ENCODE measurements at regions not wholly inside any gene's neighbourhood (a gene's known extent, or its start where the extent isn't known, plus 50 kb on each side); places are given as distances from the start of the nearest gene placed in this dataset.

DNA sequence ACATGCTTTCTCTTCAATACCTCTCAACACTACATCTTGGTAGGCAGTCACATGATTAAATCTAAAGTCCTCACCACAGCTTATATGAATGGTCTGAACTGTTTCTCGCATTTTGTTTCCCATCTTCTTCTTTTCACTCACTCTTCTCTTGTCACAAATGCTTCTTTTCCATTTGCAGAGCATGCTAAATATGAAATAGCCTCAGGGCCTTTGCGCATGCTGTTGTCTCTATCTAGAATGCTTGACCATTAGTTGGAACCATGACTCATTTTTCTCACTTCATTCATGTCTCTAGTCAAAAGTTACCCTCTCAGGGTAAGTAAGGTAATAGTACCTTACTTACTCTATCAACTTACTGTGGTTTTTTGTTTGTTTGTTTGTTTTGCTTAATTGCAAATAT, 239.7 kb downstream of the PTPRC start:
- TF ChIP-seq, protein P1, sequence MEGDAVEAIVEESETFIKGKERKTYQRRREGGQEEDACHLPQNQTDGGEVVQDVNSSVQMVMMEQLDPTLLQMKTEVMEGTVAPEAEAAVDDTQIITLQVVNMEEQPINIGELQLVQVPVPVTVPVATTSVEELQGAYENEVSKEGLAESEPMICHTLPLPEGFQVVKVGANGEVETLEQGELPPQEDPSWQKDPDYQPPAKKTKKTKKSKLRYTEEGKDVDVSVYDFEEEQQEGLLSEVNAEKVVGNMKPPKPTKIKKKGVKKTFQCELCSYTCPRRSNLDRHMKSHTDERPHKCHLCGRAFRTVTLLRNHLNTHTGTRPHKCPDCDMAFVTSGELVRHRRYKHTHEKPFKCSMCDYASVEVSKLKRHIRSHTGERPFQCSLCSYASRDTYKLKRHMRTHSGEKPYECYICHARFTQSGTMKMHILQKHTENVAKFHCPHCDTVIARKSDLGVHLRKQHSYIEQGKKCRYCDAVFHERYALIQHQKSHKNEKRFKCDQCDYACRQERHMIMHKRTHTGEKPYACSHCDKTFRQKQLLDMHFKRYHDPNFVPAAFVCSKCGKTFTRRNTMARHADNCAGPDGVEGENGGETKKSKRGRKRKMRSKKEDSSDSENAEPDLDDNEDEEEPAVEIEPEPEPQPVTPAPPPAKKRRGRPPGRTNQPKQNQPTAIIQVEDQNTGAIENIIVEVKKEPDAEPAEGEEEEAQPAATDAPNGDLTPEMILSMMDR (IDR thresholded peaks at IDR 0.05) = no peak
- Histone ChIP-seq H3K4me1 (no peaks in the 10 kb centered on the region), H3K27me3 (no peaks in the 10 kb centered on the region)

DNA sequence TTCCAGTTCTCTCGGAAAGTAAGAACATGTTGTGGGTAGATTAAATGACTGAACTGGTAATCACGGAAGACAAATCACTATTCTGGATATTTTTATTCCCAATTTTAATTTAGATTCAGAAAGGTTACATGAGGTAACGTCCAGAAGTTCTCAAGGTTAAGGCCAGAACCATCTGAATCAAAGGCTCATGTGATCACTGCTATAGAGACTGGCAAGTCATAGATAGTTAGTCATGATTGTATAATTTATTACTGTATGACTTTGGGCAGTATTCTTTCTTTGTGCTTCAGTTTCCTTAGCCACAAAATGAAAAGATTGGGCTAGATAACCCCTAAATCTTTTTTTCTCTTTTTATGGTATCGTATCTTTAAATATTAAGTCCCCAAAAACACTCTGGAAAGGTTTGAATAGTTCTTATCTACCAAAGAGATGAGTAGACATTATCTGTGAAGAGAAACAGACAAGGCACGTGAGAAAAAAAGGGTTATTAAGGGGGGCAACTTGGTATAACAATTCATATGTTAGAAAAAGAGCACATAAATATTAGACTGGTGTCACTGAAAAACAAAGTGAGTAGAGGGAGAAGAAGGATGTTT, 241.0 kb downstream of the PTPRC start:
- TF ChIP-seq, protein P1 (IDR thresholded peaks at IDR 0.05) = no peak

More for the DNA sequence above, 239.7 kb downstream of the PTPRC start:
- Histone ChIP-seq H3K4me3 (no peak overlapping the region), H3K27ac (no peak overlapping the region), H3K9me3 (no peaks in the 10 kb centered on the region), H3K36me3 (no peaks in the 10 kb centered on the region)
- no peak for DNase-seq (ENCODE audit: low spot score)

DNA sequence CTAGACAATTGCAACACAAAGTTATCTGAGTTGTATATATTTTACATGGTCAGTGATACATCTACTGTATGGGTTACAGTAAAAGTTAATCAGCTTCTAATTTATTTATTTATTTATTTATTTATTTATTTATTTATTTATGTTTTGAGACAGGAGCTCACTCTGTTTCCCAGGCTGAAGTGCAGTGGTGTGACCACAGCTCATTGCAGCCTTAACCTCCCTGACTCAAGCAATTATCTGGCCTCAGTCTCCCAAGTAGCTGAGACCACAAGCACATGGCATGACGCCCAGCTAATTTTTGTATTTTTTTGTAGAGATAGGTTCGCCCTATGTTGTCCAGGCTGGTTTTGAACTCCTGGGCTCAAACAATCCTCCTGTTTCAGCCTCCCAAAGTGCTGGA, 241.6 kb downstream of the PTPRC start:
- Histone ChIP-seq H3K4me1 (no peaks in the 10 kb centered on the region), H3K27ac (no peak overlapping the region), H3K36me3 (no peaks in the 10 kb centered on the region), H3K27me3 (no peaks in the 10 kb centered on the region), H3K4me3 (no peak overlapping the region), H3K9me3 (no peaks in the 10 kb centered on the region)
- no peak for DNase-seq (ENCODE audit: low spot score)
- TF ChIP-seq, protein P1 (IDR thresholded peaks at IDR 0.05) = no peak

More for the DNA sequence above, 241.0 kb downstream of the PTPRC start:
- no peak overlapping the region for H3K4me3 ChIP-seq
- H3K9me3 ChIP-seq = no peaks in the 10 kb centered on the region
- H3K27ac ChIP-seq = no peak overlapping the region
- no peaks in the 10 kb centered on the region for H3K4me1 ChIP-seq
- no peaks in the 10 kb centered on the region for H3K27me3 ChIP-seq
- no peaks in the 10 kb centered on the region for H3K36me3 ChIP-seq
- no peak for DNase-seq (ENCODE audit: low spot score)

DNA sequence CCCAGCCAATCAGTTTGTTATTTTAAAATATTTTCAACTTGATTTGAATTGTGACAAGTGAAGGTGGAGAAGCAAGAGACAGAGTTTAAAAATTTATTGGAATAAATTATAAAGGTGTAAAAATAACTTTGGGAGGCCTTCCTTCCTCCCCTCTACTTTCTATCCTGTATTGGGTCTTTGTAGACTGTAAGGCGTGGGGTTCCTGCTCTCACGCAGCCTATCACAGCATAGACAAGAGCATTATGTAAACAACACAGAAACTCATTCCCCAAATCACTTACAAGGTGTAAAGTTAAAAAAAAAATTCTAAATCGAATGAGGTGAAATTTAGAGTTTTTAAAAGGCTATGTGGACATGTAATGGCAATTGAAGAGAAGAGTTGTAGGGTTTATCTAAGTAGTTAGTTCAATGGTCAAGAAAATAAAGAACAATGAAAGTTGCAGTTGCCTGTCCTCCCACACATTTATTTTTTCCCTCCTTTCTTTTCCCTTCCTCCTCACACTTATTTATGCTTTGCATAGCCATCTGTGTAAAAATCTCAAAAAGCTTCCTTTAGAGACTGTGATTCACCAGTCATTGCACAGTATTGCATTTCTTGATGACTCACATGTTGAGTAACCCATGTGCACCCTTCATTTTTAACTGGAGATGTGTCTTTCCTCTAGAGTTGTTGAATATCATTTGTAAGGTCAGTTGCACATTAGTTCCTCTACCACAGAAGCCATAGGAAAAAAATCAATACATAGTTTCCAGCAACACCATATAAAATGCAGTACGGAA, 242.2 kb downstream of the PTPRC start:
- no peaks in the 10 kb centered on the region for H3K9me3 ChIP-seq
- no peaks in the 10 kb centered on the region for H3K36me3 ChIP-seq
- H3K27me3 ChIP-seq = no peaks in the 10 kb centered on the region
- DNase-seq (ENCODE audit: low spot score) = no peak
- TF ChIP-seq, protein P1 (IDR thresholded peaks at IDR 0.05) = no peak
- H3K27ac ChIP-seq = no peak overlapping the region
- no peak overlapping the region for H3K4me3 ChIP-seq
- H3K4me1 ChIP-seq = no peaks in the 10 kb centered on the region

DNA sequence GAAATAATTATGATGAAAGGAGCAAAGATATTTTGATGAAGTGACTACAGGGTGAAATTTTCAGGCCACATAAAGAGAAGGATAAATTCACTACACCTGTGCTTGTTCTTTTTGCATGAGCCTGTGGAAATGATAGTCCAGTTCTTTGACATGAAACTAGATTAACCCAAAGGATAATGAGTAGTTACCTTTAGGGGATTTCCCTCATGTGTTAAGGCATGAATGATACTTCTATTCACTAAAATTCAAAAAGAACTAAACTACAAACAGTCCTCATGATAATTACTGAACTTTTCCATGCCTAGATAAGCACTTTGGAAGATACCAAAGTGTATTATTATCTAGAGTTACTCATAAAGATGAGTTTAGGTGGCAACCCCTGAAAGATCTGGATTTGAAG, 244.3 kb downstream of the PTPRC start:
- Histone ChIP-seq H3K27me3 (no peaks in the 10 kb centered on the region), H3K27ac (no peak overlapping the region), H3K9me3 (no peaks in the 10 kb centered on the region), H3K4me1 (no peaks in the 10 kb centered on the region), H3K4me3 (no peak overlapping the region), H3K36me3 (no peaks in the 10 kb centered on the region)
- no peak for DNase-seq (ENCODE audit: low spot score)
- TF ChIP-seq, protein P1 (IDR thresholded peaks at IDR 0.05) = no peak

All from right atrium auricular region (tissue), 2 donors.